Heart left ventricle (tissue), 13 donors: ENCODE measurements at regions not wholly inside any gene's neighbourhood (a gene's known extent, or its start where the extent isn't known, plus 50 kb on each side); places are given as distances from the start of the nearest gene placed in this dataset.

Experiments used
- POLR2A ChIP-seq, 2 donors: fragments of 450-650 bp; IDR thresholded peaks; one replicate each; pipeline ENCODE4 v1.6.1; 2017; ENCODE audit warnings: antibody characterized with exemption in 2 of 2, mild to moderate bottlenecking in 2 of 2, moderate library complexity in 2 of 2
- TF ChIP-seq, protein P1 (sequence below), 12 donors: fragments of 200-600 bp; sonication (generic) in 4 of 12; IDR thresholded peaks; one replicate each; pipeline versions ENCODE4 v1.5.0 to v1.8.0; 2018 to 2022; ENCODE audit warnings: antibody characterized with exemption in 12 of 12, mild to moderate bottlenecking in 5 of 12
- donor health status: ischemic (EF 13 %, LVEDD 7.1; RV severe dilation, severe dysfunction).
- donor health status: DM: no; HTN: yes; CAD: no.
- donor health status: DM: no; HTN: no; CAD: no.
- donor health status: ischemic (EF 25% LVEDD 6.9; RV normal size, moderate dysfunction).
- donor health status: ischemic (EF 25% LVEDD 5.7; RV mildly dilated, moderate dysfunction).
- donor health status: ischemic (EF 35%, LVEDD 5.7; RV mildly dilated, moderate dysfunction).
- donor health status: nonischemic (EF 11% LVEDD 7.7; RV severe dilation, severe dysfunction).
- donor health status: DM: yes; HTN: yes; CAD: no.
- donor health status: PGD.
- donor health status: ischemic (EF 29% LVEDD 5.4; RV normal size, mild dysfunction).
- donor health status: nonischemic (EF 23%, LVEDD 6.1; RV moderate dilation, normal function).

DNA sequence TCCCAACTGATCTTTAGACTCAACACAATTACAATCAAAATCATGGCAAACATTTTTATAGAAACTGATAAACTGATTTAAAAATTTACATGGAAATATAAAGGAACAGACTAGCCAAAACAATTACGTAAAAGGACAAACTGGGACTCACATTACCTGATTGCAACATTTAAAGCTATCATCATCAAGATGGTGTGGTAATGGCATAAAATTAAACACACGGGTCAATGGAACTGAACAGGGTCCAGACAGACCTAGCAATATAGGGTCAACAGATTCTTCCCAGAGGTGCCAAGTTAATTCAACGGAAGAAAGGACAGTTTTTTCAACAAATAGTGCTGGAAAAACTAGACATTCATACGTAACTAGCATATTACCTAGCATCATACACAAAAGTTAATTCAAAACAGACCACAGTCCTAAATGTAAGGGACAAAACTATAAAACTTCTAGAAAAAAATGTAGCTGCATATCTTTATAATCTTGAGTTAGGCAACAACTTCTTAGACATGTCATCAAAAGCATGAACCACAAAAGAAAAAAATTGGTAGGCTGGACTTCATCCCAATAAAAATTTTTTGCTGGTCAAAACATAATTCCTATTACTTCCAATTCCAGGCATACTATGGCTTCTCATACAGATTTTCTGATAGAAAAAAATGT lies 147.4 kb upstream of the BEND6 start:
- TF ChIP-seq, protein P1, sequence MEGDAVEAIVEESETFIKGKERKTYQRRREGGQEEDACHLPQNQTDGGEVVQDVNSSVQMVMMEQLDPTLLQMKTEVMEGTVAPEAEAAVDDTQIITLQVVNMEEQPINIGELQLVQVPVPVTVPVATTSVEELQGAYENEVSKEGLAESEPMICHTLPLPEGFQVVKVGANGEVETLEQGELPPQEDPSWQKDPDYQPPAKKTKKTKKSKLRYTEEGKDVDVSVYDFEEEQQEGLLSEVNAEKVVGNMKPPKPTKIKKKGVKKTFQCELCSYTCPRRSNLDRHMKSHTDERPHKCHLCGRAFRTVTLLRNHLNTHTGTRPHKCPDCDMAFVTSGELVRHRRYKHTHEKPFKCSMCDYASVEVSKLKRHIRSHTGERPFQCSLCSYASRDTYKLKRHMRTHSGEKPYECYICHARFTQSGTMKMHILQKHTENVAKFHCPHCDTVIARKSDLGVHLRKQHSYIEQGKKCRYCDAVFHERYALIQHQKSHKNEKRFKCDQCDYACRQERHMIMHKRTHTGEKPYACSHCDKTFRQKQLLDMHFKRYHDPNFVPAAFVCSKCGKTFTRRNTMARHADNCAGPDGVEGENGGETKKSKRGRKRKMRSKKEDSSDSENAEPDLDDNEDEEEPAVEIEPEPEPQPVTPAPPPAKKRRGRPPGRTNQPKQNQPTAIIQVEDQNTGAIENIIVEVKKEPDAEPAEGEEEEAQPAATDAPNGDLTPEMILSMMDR (IDR thresholded peaks at IDR 0.05): no peak
- TF ChIP-seq POLR2A (IDR thresholded peaks at IDR 0.05): no peak
